Pancreas (tissue), 10 donors: ENCODE measurements at regions not wholly inside any gene's neighbourhood (a gene's known extent, or its start where the extent isn't known, plus 50 kb on each side); places are given as distances from the start of the nearest gene placed in this dataset.
"Not testable (repeated sequence)": the region's sequence is repeated elsewhere in the genome, so short reads cannot be mapped to it uniquely, and the experiment has no call there.

ENCODE experiments used
- ATAC-seq, 4 donors: fragments of 200-7000 bp; cut with Tn5 transposase; one replicate each; pipeline versions ENCODE4 v1.8.0 to v1.9.1; 2020; ENCODE audit warnings: mild to moderate bottlenecking in 4 of 4, moderate library complexity in 4 of 4
- DNase-seq, 6 donors: peaks; one replicate each; pipeline ENCODE4 v3.0.0-alpha.2; 2020
- FAIRE-seq: peaks from 2 replicates; lab custom pipeline; 2012; peaks lifted over from hg19 to GRCh38; lab: Jason Lieb, UNC
- H3K27ac ChIP-seq, 4 donors: fragments of 200-600 bp; sonication (generic); 1 replicate in 3 of 4; 2 replicates in 1 of 4; pipeline versions ENCODE4 v1.5.0 to v1.8.0; 2020
- H3K27me3 ChIP-seq, 4 donors: fragments of 200-600 bp; one replicate each; pipeline ENCODE4 v1.8.0; 2021
- H3K36me3 ChIP-seq, 3 donors: fragments of 200-600 bp; sonication (generic) in 1 of 3; one replicate each; pipeline versions ENCODE4 v1.5.0 to v1.8.0; 2020 to 2021
- H3K4me1 ChIP-seq, 3 donors: fragments of 200-600 bp; one replicate each; pipeline ENCODE4 v1.8.0; 2021
- H3K4me3 ChIP-seq, 4 donors: fragments of 200-600 bp; sonication (generic) in 2 of 4; one replicate each; pipeline versions ENCODE4 v1.5.0 to v1.8.0; 2020 to 2021
- H3K9me3 ChIP-seq, 4 donors: fragments of 200-600 bp; one replicate each; pipeline ENCODE4 v1.8.0; 2021
- WGBS, 2 donors: extraction: QIAGEN DNeasy Blood & Tissue Kit; methylation state at CpG; one replicate each; pipeline ENCODE4 v1.1.7; 2013; 5-methylcytosine and 5-hydroxymethylcytosine counted together
- intact Hi-C, 3 donors: fragments of 100-400 bp; cut with DNase I; formaldehyde crosslinking; loops; one replicate each; pipeline versions ENCODE4 v1.11.1 to v1.14.2; 2022
- TF ChIP-seq, protein P1 (sequence below), 4 donors: fragments of 200-600 bp; sonication (generic) in 3 of 4; IDR thresholded peaks; one replicate each; pipeline versions ENCODE4 v1.5.0 to v1.8.0; 2021; ENCODE audit warnings: antibody characterized with exemption in 4 of 4
- donor health status: healthy with polysubstance abuse.
- donor health status: DM: no; HTN: no; CAD: no; lungs with moderate emphysema.
- donor health status: DM: no; HTN: no; CAD: no.
- donor health status: control.
- donor health status: control.
- donor health status: Bipolar disorder and iron deficiency.
- donor health status: DM: yes; HTN: yes; CAD: no.
- donor health status: DM: no; HTN: no; CAD: no.
- donor health status: DM: no; HTN: no; CAD: no.
- donor health status: DM: yes; HTN: yes; CAD: no.

DNA sequence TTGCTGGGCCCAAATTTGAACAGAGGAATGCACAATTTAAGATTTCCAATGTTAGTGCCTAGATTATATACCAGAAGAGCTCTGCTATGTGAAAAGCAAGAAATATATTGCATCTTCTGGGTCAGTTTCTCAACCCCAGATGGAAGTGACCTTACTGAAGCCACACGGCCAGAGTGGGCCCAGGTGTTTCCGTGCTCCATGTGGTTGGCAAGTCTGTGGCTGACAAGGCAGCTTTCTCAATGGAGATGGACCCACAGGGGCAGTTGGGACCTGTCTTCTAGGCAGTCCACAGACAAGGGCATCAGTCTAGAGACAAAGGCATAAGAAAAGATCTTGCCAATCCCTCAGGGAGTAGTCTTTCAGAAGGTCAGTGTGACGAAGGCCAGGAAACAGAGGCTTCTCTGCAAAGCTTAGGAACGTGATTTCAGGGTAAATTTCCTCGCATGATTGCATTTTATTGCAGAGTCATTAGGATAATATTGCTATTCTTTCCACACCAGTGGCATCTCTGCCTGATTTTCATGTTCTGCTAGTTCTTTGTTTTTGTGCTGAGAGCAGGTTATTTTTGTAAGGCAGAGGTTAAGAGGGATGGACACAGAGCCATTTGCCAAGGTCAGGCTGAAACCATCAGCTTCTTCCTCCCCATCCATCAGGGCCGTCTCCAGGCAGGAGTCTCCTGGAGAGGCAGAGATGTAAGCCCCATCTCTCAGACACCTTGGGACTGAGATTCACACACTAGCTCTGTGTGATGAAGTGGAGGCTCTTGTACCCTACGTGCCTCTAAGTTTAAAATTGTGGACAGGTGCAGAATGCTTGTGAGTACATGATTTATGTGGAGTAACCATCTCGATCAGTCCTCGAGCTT, 202.1 kb downstream of the ANKRD30B start:
- TF ChIP-seq, protein P1, sequence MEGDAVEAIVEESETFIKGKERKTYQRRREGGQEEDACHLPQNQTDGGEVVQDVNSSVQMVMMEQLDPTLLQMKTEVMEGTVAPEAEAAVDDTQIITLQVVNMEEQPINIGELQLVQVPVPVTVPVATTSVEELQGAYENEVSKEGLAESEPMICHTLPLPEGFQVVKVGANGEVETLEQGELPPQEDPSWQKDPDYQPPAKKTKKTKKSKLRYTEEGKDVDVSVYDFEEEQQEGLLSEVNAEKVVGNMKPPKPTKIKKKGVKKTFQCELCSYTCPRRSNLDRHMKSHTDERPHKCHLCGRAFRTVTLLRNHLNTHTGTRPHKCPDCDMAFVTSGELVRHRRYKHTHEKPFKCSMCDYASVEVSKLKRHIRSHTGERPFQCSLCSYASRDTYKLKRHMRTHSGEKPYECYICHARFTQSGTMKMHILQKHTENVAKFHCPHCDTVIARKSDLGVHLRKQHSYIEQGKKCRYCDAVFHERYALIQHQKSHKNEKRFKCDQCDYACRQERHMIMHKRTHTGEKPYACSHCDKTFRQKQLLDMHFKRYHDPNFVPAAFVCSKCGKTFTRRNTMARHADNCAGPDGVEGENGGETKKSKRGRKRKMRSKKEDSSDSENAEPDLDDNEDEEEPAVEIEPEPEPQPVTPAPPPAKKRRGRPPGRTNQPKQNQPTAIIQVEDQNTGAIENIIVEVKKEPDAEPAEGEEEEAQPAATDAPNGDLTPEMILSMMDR (IDR thresholded peaks at IDR 0.05), result no peak
- Histone ChIP-seq H3K9me3 (no peaks in the 10 kb centered on the region), H3K27me3 (no peaks in the 10 kb centered on the region), H3K4me3 (no peak overlapping the region), H3K36me3 (no peaks in the 10 kb centered on the region), H3K4me1 (no peaks in the 10 kb centered on the region), H3K27ac (no peak overlapping the region)
- intact Hi-C loops, result no loop called here
- WGBS, 2 donors, result 47 to 54% methylated on average over 9 of the region's 9 CpGs
- ATAC-seq, result no peak
- no peak for DNase-seq
- no peak for FAIRE-seq

DNA sequence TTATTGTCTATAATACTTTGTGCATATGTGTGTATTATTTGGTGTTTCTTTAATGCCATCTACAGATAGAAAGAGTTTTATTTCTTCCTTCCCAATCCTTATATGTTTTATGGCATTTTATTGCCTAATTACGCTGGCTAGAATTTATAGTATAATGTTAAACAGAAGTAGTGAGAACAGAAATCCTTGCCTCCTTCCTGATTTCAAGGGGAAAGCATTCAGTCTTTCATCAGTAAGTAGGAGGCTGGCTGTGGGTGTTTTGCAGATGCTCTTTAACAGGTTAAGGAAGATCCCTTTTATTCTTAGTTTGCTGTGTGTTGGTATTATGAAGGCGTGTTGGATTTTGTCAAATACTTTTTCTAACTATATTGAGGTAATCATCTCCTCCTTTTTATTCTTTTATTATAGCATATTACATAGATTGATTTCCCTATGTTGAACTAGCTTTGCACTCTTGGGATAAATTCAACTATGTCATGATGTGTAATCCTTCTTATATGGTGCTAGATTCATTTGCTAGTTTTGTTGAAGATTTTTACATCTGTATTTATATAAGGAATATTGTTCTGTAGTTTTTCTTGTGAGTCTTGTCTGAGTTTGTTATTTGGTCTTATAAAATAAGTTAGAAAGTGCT, 204.6 kb downstream of the ANKRD30B start:
- intact Hi-C loops, H3K36me3 ChIP-seq, H3K9me3 ChIP-seq, ATAC-seq, H3K4me3 ChIP-seq, DNase-seq, H3K4me1 ChIP-seq, H3K27ac ChIP-seq, H3K27me3 ChIP-seq: not testable (repeated sequence)
- FAIRE-seq, result peak; percentile 64
- WGBS, 2 donors, result 69 to 74% methylated on average over 2 of the region's 2 CpGs

DNA sequence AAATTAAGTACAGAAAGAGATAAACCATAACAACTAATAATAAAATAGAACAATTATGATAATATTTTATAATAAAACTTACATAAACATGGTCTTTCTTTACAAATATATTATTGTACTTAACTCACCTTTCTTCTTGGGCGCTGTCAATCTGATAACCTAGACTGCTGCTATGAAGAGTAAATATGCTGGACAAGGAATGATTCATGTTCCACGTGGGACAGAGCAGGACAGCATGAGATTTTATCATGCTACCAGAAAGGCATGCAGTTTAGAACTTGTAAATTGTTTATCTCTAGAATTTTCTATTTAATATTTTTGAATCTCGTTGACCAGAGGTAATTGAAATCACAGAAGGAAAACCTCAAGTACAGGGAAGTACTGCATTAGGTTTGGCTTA, 210.7 kb downstream of the ANKRD30B start:
- no peaks in the 10 kb centered on the region for H3K27me3 ChIP-seq
- no peak for DNase-seq
- no peak overlapping the region for H3K27ac ChIP-seq
- TF ChIP-seq, protein P1 (IDR thresholded peaks at IDR 0.05), result no peak
- intact Hi-C loops, result no loop called here
- no peak for ATAC-seq
- H3K9me3 ChIP-seq, result no peaks in the 10 kb centered on the region
- no peak for FAIRE-seq
- no peaks in the 10 kb centered on the region for H3K4me1 ChIP-seq
- no peak overlapping the region for H3K4me3 ChIP-seq
- 44 to 46% methylated on average over 3 of the region's 3 CpGs for WGBS, 2 donors
- H3K36me3 ChIP-seq, result no peaks in the 10 kb centered on the region

DNA sequence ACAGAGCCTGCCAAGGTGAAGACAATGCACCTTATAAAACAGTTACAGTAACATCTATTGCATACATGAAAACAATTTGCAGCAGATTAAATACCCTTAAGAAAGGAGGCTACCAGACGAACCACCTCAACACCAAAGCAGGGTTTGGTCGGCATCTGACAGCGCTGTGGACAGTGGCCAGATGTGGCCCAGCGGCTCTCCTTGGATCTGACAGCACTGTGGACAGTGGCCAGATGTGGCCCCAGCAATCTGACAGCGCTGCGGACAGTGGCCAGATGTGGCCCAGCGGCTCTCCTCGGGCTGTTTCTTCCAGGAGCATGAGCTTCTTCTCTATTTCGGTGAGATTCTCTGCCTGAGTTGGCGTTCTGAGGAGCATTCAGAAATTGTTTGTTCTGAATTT, 211.6 kb downstream of the ANKRD30B start:
- H3K4me3 ChIP-seq, result no peak overlapping the region
- FAIRE-seq (no peak), ATAC-seq (no peak), DNase-seq (no peak)
- H3K36me3 ChIP-seq, result no peaks in the 10 kb centered on the region
- no peaks in the 10 kb centered on the region for H3K4me1 ChIP-seq
- intact Hi-C loops, result no loop called here
- no peak overlapping the region for H3K27ac ChIP-seq
- 68 to 70% methylated on average over 10 of the region's 10 CpGs for WGBS, 2 donors
- TF ChIP-seq, protein P1 (IDR thresholded peaks at IDR 0.05), result no peak
- H3K27me3 ChIP-seq, result no peaks in the 10 kb centered on the region
- H3K9me3 ChIP-seq, result no peaks in the 10 kb centered on the region

DNA sequence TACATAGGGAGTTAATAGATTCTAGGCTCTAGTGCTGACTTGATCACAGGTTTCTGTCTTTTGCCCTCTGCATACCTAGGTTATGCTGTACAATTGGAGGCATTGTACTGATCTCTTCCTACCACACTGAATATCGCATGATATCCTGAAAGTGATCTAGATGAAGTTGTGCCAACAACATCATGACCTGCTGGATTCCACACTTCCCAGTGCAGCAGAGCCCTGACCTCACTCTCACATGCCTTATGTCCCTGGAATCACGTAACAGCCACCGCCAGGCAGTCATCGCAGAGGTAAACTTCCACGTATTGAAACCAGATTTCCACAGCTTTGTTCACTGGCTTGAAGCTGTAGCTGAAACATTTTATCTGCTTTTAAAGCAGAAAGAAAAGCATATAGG, 214.0 kb downstream of the ANKRD30B start:
- intact Hi-C loops, result no loop called here
- FAIRE-seq (no peak), DNase-seq (no peak), ATAC-seq (no peak)
- Histone ChIP-seq H3K4me1 (no peaks in the 10 kb centered on the region), H3K27me3 (no peaks in the 10 kb centered on the region), H3K4me3 (no peak overlapping the region), H3K9me3 (no peaks in the 10 kb centered on the region), H3K27ac (no peak overlapping the region), H3K36me3 (no peaks in the 10 kb centered on the region)
- WGBS, 2 donors, result 68 to 80% methylated on average over 5 of the region's 5 CpGs
- TF ChIP-seq, protein P1 (IDR thresholded peaks at IDR 0.05), result no peak
